ENCODE measurements at regions not wholly inside any gene's neighbourhood (a gene's known extent, or its start where the extent isn't known, plus 50 kb on each side); places are given as distances from the start of the nearest gene placed in this dataset.

GRCh38 chr1:71330991-71331390 lies 250.2 kb upstream of the ZRANB2 start:
- TF ChIP-seq POLR2A (IDR thresholded peaks at IDR 0.05; ENCODE audit: low read length) (no peak), GATA1 (IDR thresholded peaks at IDR 0.05; ENCODE audit: low read depth, low read length) (no peak)
